ENCODE measurements at regions not wholly inside any gene's neighbourhood (a gene's known extent, or its start where the extent isn't known, plus 50 kb on each side); places are given as distances from the start of the nearest gene placed in this dataset.

- DNase-seq, result no peak
Observed at GRCh38 chr9:80554301-80554700, 982.5 kb downstream of the TLE4 start.

GRCh38 chr9:80552931-80553330 lies 981.2 kb downstream of the TLE4 start:
- Mint-ChIP-seq H3K27ac (ENCODE audit: unreplicated experiment) (no peak overlapping the region), H3K4me1 (ENCODE audit: low read depth, unreplicated experiment) (peaks cover 9% of the 10 kb centered on the region), H3K36me3 (ENCODE audit: unreplicated experiment) (no peaks in the 10 kb centered on the region), H3K4me3 (ENCODE audit: unreplicated experiment) (no peak overlapping the region), H3K27me3 (ENCODE audit: unreplicated experiment) (peaks cover 2% of the 10 kb centered on the region), H3K9me3 (ENCODE audit: unreplicated experiment) (no peaks in the 10 kb centered on the region)
- no peak for TF ChIP-seq CTCF (IDR thresholded peaks at IDR 0.05; ENCODE audit: partially characterized antibody, unreplicated experiment)
- peak; percentile 18 for DNase-seq

More at GRCh38 chr9:80554301-80554700, 982.5 kb downstream of the TLE4 start:
- Mint-ChIP-seq H3K27ac (ENCODE audit: unreplicated experiment) (no peak overlapping the region), H3K4me3 (ENCODE audit: unreplicated experiment) (no peak overlapping the region), H3K27me3 (ENCODE audit: unreplicated experiment) (peaks cover 2% of the 10 kb centered on the region), H3K36me3 (ENCODE audit: unreplicated experiment) (no peaks in the 10 kb centered on the region), H3K4me1 (ENCODE audit: low read depth, unreplicated experiment) (peaks cover 9% of the 10 kb centered on the region), H3K9me3 (ENCODE audit: unreplicated experiment) (no peaks in the 10 kb centered on the region)
- no peak for TF ChIP-seq CTCF (IDR thresholded peaks at IDR 0.05; ENCODE audit: partially characterized antibody, unreplicated experiment)

GRCh38 chr9:80550181-80550580 lies 978.4 kb downstream of the TLE4 start:
- Mint-ChIP-seq H3K27ac (ENCODE audit: unreplicated experiment) (no peak overlapping the region), H3K4me1 (ENCODE audit: low read depth, unreplicated experiment) (peaks cover 9% of the 10 kb centered on the region), H3K4me3 (ENCODE audit: unreplicated experiment) (no peak overlapping the region), H3K9me3 (ENCODE audit: unreplicated experiment) (no peaks in the 10 kb centered on the region), H3K36me3 (ENCODE audit: unreplicated experiment) (no peaks in the 10 kb centered on the region), H3K27me3 (ENCODE audit: unreplicated experiment) (peaks cover under 1% of the 10 kb centered on the region)
- no peak for DNase-seq
- no peak for TF ChIP-seq CTCF (IDR thresholded peaks at IDR 0.05; ENCODE audit: partially characterized antibody, unreplicated experiment)

- no peak for DNase-seq
- no peak for TF ChIP-seq CTCF (IDR thresholded peaks at IDR 0.05; ENCODE audit: partially characterized antibody, unreplicated experiment)
- Mint-ChIP-seq H3K4me3 (ENCODE audit: unreplicated experiment) (no peak overlapping the region), H3K27me3 (ENCODE audit: unreplicated experiment) (no peaks in the 10 kb centered on the region), H3K36me3 (ENCODE audit: unreplicated experiment) (no peaks in the 10 kb centered on the region), H3K4me1 (ENCODE audit: low read depth, unreplicated experiment) (no peaks in the 10 kb centered on the region), H3K9me3 (ENCODE audit: unreplicated experiment) (peaks cover 2% of the 10 kb centered on the region), H3K27ac (ENCODE audit: unreplicated experiment) (no peak overlapping the region)
Observed at GRCh38 chr9:80547613-80548012, 975.8 kb downstream of the TLE4 start.

GRCh38 chr9:80540387-80540786 lies 968.6 kb downstream of the TLE4 start:
- no peaks in the 10 kb centered on the region for H3K36me3 Mint-ChIP-seq (ENCODE audit: unreplicated experiment)
- TF ChIP-seq CTCF (IDR thresholded peaks at IDR 0.05; ENCODE audit: partially characterized antibody, unreplicated experiment), result no peak
- no peak for DNase-seq
- no peaks in the 10 kb centered on the region for H3K27me3 Mint-ChIP-seq (ENCODE audit: unreplicated experiment)
- no peak overlapping the region for H3K27ac Mint-ChIP-seq (ENCODE audit: unreplicated experiment)
- peaks cover 2% of the 10 kb centered on the region for H3K9me3 Mint-ChIP-seq (ENCODE audit: unreplicated experiment)
- H3K4me1 Mint-ChIP-seq (ENCODE audit: low read depth, unreplicated experiment), result no peaks in the 10 kb centered on the region
- no peak overlapping the region for H3K4me3 Mint-ChIP-seq (ENCODE audit: unreplicated experiment)
